Amygdala (tissue), 56 donors: ENCODE measurements at regions not wholly inside any gene's neighbourhood (a gene's known extent, or its start where the extent isn't known, plus 50 kb on each side); places are given as distances from the start of the nearest gene placed in this dataset.
"Not testable (repeated sequence)": the region's sequence is repeated elsewhere in the genome, so short reads cannot be mapped to it uniquely, and the experiment has no call there.

Source experiments
- DNase-seq, 56 donors: peaks; one replicate each; lab custom pipeline; 2025; lab: John Stamatoyannopoulos, UW

GRCh38 chr2:125576558-125576957 is 1079.4 kb upstream of the GYPC start:
- DNase-seq: no peak

- no peak for DNase-seq
Measured at GRCh38 chr2:125581557-125581956, 1074.4 kb upstream of the GYPC start.

GRCh38 chr2:125582516-125582915 is 1073.4 kb upstream of the GYPC start:
- DNase-seq: no peak

- DNase-seq: no peak
Measured at GRCh38 chr2:125584732-125585131, 1071.2 kb upstream of the GYPC start.

DNA sequence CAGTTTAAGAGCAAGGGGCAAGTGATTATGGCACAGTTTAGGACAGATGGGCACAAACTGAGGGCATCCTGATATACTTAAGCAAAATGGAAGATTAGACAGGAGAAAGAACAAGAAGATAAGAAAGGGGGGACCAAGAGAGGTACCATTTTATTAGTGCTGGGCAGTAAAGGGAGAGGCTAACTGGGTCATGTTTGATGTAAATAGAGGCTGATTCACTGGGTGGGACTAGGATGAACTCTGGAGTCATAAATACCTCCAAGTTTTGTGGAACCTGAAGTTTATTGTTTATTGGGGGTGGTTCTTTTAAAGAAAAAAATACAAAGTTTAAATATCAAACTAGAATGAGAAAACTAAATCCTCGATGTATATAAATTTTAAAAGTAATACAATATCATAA is 1067.2 kb upstream of the GYPC start:
- no peak for DNase-seq

- no peak for DNase-seq
Measured at GRCh38 chr2:125591954-125592353, 1064.0 kb upstream of the GYPC start.

DNA sequence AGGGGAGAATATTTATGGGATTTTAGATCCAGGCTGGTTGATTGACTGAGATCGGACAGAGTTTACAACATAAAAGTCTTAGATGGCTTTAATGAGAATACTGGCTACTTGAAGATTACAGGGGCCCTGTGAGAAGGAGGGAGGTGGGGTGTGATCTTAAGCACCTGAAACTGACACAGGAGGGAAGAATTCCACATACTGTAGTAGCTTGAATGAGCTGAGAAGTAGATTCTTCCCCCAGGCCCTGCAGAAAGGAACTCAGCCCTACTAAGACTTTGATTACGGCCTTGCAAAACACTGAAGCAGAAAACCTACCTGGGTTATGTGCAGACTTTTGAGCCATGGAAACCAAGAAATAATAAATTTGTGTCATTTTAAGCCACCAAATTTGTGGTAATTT is 1062.9 kb upstream of the GYPC start:
- DNase-seq: no peak

DNA sequence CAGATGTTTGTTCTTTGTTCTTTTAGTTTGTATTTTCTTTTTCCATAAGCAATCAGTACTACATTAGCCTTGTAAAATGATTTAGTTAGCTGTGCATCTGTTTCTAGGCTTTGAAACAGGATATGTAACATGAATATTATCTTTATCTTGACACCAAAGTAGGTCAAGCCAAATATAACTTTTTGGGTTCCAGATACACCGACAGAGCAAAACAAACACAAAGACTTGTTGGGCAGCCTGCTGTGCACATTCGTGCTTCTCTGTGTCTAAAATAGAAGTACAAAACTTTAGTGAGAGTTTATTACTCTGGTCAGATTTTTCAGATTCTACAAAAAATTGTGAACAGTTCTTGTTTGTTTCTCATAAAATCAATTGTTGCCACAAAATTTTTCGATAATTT is 1059.3 kb upstream of the GYPC start:
- DNase-seq: no peak

GRCh38 chr2:125615438-125615837 is 1040.5 kb upstream of the GYPC start:
- DNase-seq: no peak

DNA sequence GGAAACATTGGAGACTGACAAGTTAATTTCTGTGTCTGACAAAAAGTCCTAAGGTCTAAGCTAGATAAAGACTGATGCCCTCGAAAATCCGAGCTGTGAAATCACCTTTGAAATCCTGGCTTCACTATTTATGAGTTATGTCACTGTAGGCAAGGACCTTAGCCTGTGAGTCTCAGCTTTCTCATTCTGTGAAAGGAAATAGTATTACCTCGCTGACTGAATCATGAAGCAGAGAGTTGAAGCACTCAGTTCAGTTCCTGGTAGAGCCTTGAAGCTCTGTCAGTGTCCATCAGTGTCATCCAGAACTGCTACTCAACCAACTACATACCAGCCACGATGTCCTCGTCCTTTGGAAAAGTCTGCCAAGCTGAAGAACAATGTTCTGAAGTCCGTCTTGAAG is 1025.6 kb upstream of the GYPC start:
- DNase-seq: no peak

- no peak for DNase-seq
Measured at GRCh38 chr2:125634662-125635061, 1021.3 kb upstream of the GYPC start.

DNA sequence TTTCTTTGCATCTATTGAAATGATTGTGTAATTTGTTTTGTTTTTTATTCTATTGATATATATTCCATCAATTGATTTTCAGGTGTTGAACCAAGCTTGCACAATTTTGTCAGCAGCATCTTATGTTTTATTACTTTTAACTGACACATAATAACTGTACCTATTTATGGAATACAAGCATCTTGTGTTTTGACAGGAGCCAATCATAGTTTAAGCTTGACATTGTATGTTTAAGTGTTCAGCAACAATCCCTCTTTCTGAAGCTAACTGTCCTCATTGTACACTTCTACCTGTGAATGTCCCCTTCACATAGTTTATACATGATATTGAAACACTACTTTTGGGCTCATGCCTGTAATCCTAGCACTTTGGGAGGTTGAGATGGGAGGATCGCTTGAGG is 1017.6 kb upstream of the GYPC start:
- no peak for DNase-seq

DNA sequence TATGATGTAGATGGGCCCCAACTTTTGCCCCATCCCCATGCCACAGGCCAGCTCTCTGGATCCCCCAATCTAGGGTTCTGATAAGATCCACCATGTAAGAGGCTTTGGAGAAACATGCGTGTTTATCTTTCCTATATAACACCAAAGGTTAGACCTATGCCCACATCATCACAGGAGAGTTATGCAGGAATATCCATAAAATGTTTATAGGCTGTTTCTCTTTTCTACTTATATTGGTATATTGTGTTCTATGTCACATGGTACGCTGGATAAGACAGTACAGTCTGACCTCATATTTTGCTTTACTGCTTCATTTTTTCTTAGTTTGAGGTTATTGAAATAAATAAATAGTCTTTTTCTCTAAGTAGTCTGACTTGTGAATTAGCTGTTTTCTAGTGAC is 1013.9 kb upstream of the GYPC start:
- DNase-seq: no peak

DNA sequence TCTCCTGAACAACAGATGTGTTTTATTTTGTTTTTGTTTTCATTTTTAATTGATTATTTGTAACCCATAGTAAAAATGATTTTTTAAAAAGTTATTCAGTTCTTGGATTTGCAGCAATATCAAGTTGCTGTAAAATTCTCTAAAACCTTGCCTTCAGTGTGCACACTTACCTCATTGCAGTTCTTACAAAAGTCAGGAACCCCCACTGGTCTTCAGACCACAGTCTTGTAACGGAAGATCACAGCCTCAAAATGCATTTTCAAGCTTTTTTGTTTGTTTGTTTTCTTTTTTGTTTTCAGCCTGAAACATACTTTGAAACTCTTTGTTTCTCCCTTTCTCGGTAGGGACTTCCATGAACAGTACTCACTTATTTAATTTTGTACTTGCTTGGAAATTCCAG is 1012.8 kb upstream of the GYPC start:
- no peak for DNase-seq

DNA sequence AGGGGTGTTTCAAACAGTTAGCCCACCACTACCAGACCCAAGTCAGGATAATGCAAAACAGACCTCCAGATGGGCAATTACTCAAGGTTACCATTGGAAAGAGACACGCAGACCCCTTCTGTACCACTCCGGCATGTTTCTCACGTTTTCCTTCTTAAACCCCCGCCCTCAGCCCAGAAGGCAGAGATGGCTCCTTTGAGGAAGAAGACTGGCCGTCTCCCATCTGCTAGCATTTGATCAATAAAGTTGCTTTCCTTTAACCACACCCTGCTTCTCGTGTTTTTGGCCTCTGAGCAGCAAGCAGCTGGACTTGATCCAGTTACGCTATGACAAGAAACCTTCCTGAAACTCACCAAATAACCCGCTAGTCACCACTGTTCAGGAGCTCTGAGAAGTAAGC is 1012.4 kb upstream of the GYPC start:
- DNase-seq: no peak

DNA sequence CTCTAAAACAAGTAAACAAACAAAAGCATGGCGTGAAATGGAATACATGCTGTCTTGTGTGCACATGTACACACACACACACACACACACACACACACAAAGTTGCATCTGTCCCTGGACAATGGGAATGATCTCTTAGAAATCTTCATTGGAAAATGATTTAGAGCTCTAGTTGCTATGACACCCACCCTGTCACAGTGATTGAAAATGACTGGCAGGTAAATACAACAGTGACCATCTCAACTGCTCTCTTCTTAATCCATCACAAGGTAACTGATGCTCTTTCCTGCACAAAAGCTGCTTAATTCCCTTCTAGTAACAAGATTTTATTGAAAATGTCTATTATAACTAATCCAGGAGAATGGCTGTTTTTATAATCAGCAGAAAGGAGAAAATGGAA is 1011.7 kb upstream of the GYPC start:
- no peak for DNase-seq

DNA sequence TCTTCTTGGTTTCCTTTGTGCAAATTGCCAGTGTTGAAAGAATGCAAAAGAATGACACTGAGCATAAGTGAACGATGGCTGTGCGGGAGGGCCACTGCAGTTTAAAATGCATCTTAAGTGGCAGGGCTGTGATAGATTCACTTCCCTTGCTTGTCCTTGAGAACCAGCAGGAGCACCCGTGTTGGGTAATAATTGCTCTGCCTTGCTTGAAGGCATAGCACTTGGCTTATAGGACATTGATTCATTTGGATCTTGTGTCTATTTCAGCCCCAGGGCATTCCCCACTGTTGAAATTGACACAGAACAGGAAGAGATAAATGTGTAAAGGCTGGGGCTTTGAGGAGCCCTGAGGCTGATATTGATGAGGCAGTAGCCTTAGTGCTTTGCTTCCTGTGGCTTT is 1003.7 kb upstream of the GYPC start:
- DNase-seq: no peak

- DNase-seq: no peak
Measured at GRCh38 chr2:125654226-125654625, 1001.7 kb upstream of the GYPC start.

GRCh38 chr2:125656190-125656589 is 999.8 kb upstream of the GYPC start:
- no peak for DNase-seq

DNA sequence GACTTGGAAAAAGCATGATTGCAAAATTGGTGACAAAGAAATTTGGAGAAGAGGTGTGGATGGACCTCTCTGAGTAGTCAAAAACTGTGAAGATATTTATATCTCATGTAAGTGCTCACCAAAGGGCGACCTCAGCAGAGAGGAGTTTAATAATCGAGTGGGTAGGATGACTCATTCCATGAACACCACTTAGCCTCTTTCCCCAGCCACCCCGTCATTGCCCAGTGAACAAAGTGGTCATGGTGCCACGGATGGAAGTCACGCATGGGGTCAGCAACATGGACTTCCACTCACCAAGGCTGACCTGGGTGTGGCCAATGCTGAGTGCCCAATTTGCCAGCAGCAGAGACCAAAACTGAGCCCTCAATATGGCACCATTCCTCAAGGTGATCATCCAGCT is 997.4 kb upstream of the GYPC start:
- DNase-seq: no peak

GRCh38 chr2:125660369-125660768 is 995.6 kb upstream of the GYPC start:
- not testable (repeated sequence) for DNase-seq

GRCh38 chr2:125667630-125668029 is 988.3 kb upstream of the GYPC start:
- no peak for DNase-seq

DNA sequence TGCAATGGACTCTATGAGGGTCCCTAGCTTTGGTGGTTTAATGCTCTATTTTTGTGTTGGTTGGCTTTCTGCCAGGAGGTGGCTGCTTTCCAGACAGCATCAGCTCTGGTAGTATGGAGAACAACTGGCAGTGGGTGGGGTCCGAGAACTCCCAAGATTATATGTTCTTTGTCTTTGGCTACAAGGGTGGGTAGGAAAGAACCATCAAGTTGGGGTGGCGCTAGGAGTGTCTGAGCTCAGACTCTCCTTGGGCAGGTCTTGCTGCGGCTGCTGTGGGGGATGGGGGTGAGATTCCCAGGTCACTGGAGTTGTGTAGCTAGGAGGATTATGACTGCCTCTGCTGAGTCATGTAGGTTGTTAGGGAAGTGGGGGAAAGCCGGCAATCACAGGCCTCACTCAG is 976.1 kb upstream of the GYPC start:
- peak in 1 of 56 donors; percentile 16 for DNase-seq

DNA sequence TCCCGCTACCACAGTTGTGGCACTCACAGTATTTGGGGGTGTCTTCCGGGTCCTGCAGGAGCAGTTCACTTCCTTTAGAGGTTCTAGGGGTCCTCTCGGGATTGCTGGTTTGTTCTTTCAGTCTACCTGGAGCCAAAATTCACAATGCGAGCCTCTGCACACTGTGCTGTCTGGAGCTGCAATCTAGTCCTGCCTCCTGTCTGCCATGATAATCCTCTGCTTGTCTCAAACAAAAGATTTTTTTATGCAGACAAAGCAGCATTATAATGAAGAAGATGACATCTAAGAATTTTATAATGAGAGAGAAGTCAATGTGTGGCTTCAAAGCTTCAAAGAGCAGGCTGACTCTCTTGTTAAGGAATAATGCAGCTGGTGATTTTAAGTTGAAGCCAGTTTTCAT is 975.1 kb upstream of the GYPC start:
- no peak for DNase-seq
